Spleen (tissue), 11 donors: ENCODE measurements at regions not wholly inside any gene's neighbourhood (a gene's known extent, or its start where the extent isn't known, plus 50 kb on each side); places are given as distances from the start of the nearest gene placed in this dataset.

Experiments
- DNase-seq: peaks from one replicate; pipeline ENCODE4 v3.0.0-alpha.2; 2020
- H3K27ac ChIP-seq, 8 donors: fragments of 200-600 bp; sonication (generic) in 7 of 8; 1 replicate in 4 of 8; 2 replicates in 4 of 8; pipeline versions ENCODE4 v1.5.0 to v1.8.0; 2016 to 2021; ENCODE audit warnings: inconsistent platforms in 4 of 8, mild to moderate bottlenecking in 4 of 8, moderate library complexity in 1 of 8
- H3K27me3 ChIP-seq, 7 donors: fragments of 200-600 bp; sonication (generic) in 6 of 7; replicated peaks in 1 of 7; 1 replicate in 4 of 7; 2 replicates in 3 of 7; pipeline versions ENCODE4 v1.5.0 to v1.8.0; 2016 to 2021; ENCODE audit warnings: inconsistent platforms in 3 of 7, mild to moderate bottlenecking in 1 of 7
- H3K36me3 ChIP-seq, 6 donors: fragments of 200-600 bp; sonication (generic) in 5 of 6; 1 replicate in 4 of 6; 2 replicates in 2 of 6; pipeline versions ENCODE4 v1.5.0 to v1.8.0; 2016 to 2021; ENCODE audit warnings: inconsistent platforms in 2 of 6
- H3K4me1 ChIP-seq, 6 donors: fragments of 200-600 bp; sonication (generic) in 5 of 6; 1 replicate in 3 of 6; 2 replicates in 3 of 6; pipeline versions ENCODE4 v1.5.0 to v1.8.0; 2016 to 2021; ENCODE audit warnings: inconsistent platforms in 3 of 6
- H3K4me3 ChIP-seq, 8 donors: fragments of 200-600 bp; sonication (generic) in 7 of 8; 1 replicate in 4 of 8; 2 replicates in 4 of 8; pipeline versions ENCODE4 v1.5.0 to v1.8.0; 2016 to 2021; ENCODE audit warnings: inconsistent platforms in 4 of 8, mild to moderate bottlenecking in 4 of 8, moderate library complexity in 2 of 8
- H3K9me3 ChIP-seq, 8 donors: fragments of 200-600 bp; sonication (generic) in 7 of 8; 1 replicate in 4 of 8; 2 replicates in 4 of 8; pipeline versions ENCODE4 v1.5.0 to v1.8.0; 2016 to 2021; ENCODE audit warnings: inconsistent platforms in 4 of 8
- POLR2A ChIP-seq, 3 donors: fragments of 450-650 bp; IDR thresholded peaks; one replicate each; pipeline ENCODE4 v1.5.1; 2017; ENCODE audit warnings: antibody characterized with exemption in 3 of 3, mild to moderate bottlenecking in 1 of 3
- POLR2AphosphoS5 ChIP-seq, 3 donors: sonication (generic); formaldehyde crosslinking; IDR thresholded peaks; one replicate each; pipeline ENCODE4 v1.5.1; 2017; ENCODE audit warnings: antibody characterized with exemption in 3 of 3
- WGBS, 5 donors: extraction: QIAGEN DNeasy Blood & Tissue Kit in 3 of 5; methylation state at CpG; one replicate each; pipeline versions ENCODE4 v1.1.5 to v1.1.7; 2013 to 2018; 5-methylcytosine and 5-hydroxymethylcytosine counted together
- intact Hi-C: fragments of 100-400 bp; cut with DNase I; formaldehyde crosslinking; loops from one replicate; pipeline ENCODE4 v1.15.0; 2023; ENCODE audit warnings: low total_unique reads
- TF ChIP-seq, protein P1 (sequence below), 11 experiments: fragments of 200-600 bp in 7 of 11; fragments of 450-650 bp in 4 of 11; sonication (generic) in 4 of 11; IDR thresholded peaks in 8 of 11; conservative IDR thresholded peaks in 3 of 11; 1 replicate in 7 of 11; 2 replicates in 4 of 11; pipeline versions ENCODE4 v1.4.0 to v1.8.0; 2016 to 2021; ENCODE audit warnings: antibody characterized with exemption in 11 of 11, inconsistent platforms in 4 of 11, mild to moderate bottlenecking in 1 of 11
- donor health status: healthy with polysubstance abuse.
- donor health status: DM: no; HTN: no; CAD: no; lungs with moderate emphysema.
- donor health status: DM: no; HTN: no; CAD: no.
- donor health status: Bipolar disorder and iron deficiency.
- donor health status: healthy.
- donor health status: DM: no; HTN: no; CAD: no.
- donor health status: DM: yes; HTN: yes; CAD: no.

DNA sequence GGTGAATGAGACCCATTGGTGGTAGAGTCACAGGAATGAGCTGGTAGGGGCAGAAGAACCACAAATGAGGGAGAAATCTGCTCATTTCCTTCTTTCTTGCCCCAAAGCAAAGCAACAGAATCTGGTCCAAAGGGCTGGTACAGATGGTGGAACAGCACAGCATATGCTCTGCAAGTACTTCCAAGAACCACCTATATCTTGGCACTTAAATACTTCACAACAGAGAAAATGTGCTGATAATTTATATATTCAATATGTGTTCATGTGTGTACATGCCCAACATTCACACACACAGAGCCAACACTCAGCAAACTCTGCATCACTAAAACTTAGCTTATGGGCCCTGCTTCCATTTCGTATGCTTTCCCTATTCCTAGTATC, 884.4 kb upstream of the KLHL29 start:
- Histone ChIP-seq H3K4me1 (no peaks in the 10 kb centered on the region), H3K27ac (peak overlapping the region in 5 of 8 donors; percentile 57 to 69 (median 64)), H3K9me3 (peaks cover 0 to 16% (median 0%) of the 10 kb centered on the region in 8 donors), H3K4me3 (no peak overlapping the region), H3K36me3 (no peaks in the 10 kb centered on the region), H3K27me3 (no peaks in the 10 kb centered on the region)
- 64 to 79% (median 69%) methylated on average over 1 of the region's 1 CpG for WGBS, 5 donors
- no peak for DNase-seq
- TF ChIP-seq, protein P1, sequence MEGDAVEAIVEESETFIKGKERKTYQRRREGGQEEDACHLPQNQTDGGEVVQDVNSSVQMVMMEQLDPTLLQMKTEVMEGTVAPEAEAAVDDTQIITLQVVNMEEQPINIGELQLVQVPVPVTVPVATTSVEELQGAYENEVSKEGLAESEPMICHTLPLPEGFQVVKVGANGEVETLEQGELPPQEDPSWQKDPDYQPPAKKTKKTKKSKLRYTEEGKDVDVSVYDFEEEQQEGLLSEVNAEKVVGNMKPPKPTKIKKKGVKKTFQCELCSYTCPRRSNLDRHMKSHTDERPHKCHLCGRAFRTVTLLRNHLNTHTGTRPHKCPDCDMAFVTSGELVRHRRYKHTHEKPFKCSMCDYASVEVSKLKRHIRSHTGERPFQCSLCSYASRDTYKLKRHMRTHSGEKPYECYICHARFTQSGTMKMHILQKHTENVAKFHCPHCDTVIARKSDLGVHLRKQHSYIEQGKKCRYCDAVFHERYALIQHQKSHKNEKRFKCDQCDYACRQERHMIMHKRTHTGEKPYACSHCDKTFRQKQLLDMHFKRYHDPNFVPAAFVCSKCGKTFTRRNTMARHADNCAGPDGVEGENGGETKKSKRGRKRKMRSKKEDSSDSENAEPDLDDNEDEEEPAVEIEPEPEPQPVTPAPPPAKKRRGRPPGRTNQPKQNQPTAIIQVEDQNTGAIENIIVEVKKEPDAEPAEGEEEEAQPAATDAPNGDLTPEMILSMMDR (IDR thresholded peaks at IDR 0.05 in 8 of 11, conservative IDR thresholded peaks at IDR 0.05 in 3 of 11): no peak
- TF ChIP-seq POLR2A (IDR thresholded peaks at IDR 0.05) (no peak), POLR2AphosphoS5 (IDR thresholded peaks at IDR 0.05) (no peak)
- intact Hi-C loops: no loop called here

DNA sequence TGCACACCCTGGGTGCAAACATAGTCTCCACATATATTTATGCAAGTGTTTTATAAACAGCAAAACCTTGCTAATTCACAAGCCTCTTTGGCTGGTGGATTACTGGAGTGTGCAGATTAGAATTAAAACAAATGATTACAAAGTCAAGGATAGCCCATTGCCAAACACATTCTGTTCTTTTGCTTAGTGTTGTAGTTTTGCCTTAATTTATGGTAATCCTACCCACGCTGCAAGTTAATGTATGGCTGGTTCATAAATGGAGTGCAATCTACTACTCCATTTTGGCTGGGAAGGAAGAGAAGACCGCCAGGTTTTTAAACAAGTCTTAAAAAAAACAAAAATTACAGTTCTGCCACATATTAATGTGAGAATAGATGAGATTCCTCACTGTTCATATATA, 883.1 kb upstream of the KLHL29 start:
- DNase-seq: no peak
- no peak overlapping the region for H3K27ac ChIP-seq
- no peaks in the 10 kb centered on the region for H3K27me3 ChIP-seq
- no peaks in the 10 kb centered on the region for H3K36me3 ChIP-seq
- TF ChIP-seq, protein P1 (IDR thresholded peaks at IDR 0.05 in 8 of 11, conservative IDR thresholded peaks at IDR 0.05 in 3 of 11): no peak
- TF ChIP-seq POLR2A (IDR thresholded peaks at IDR 0.05) (no peak), POLR2AphosphoS5 (IDR thresholded peaks at IDR 0.05) (no peak)
- intact Hi-C loops: no loop called here
- WGBS, 5 donors: 59 to 78% (median 69%) methylated on average over 2 of the region's 2 CpGs
- no peak overlapping the region for H3K4me3 ChIP-seq
- H3K9me3 ChIP-seq: peaks cover 0 to 16% (median 0%) of the 10 kb centered on the region in 8 donors
- no peaks in the 10 kb centered on the region for H3K4me1 ChIP-seq

DNA sequence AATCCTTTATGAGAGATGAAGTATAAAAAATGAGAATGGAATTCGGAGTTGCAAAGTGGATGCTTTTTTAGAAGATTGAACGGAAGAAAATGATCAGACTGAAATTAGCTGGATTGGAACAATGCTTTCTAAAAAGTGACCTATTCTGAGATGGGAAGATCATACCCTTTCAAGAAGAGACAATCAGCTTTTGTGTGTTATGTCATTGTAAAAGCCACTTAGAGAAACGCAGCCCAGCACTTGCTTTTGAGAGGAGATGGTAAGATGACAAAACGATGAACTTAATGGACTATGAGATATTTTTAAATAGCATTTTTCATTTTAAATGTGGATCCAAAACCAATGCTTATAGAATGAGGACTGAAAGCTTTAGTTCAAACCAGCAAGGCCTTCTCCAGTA, 871.4 kb upstream of the KLHL29 start:
- H3K36me3 ChIP-seq: no peaks in the 10 kb centered on the region
- DNase-seq: no peak
- intact Hi-C loops: no loop called here
- TF ChIP-seq POLR2AphosphoS5 (IDR thresholded peaks at IDR 0.05): no peak
- TF ChIP-seq, protein P1 (IDR thresholded peaks at IDR 0.05 in 8 of 11, conservative IDR thresholded peaks at IDR 0.05 in 3 of 11): no peak
- H3K27ac ChIP-seq: no peak overlapping the region
- no peaks in the 10 kb centered on the region for H3K27me3 ChIP-seq
- no peaks in the 10 kb centered on the region for H3K4me1 ChIP-seq
- H3K9me3 ChIP-seq: no peaks in the 10 kb centered on the region
- 60 to 83% (median 73%) methylated on average over 4 of the region's 4 CpGs for WGBS, 5 donors
- H3K4me3 ChIP-seq: no peak overlapping the region

DNA sequence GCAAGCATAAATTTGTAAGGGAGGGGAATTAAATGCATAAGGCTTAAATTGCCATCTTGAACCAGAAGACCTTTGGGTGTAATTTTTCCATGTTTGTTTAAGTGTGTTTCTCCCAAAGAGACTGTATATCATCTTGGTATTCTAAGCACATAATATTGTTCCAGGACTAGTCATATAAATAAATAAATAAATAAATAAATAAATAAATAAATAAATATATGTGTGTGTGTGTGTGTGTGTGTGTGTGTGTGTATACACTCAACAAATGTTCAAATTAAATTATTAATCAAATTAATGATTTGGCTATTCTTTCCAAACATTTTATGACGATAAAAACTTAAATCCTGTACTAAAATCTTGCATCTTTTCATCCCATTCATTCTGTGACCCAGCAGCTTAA, 867.8 kb upstream of the KLHL29 start:
- no peak for TF ChIP-seq POLR2A (IDR thresholded peaks at IDR 0.05)
- no peak for TF ChIP-seq POLR2AphosphoS5 (IDR thresholded peaks at IDR 0.05)
- TF ChIP-seq, protein P1 (IDR thresholded peaks at IDR 0.05 in 8 of 11, conservative IDR thresholded peaks at IDR 0.05 in 3 of 11): no peak
- no peaks in the 10 kb centered on the region for H3K36me3 ChIP-seq
- no peak overlapping the region for H3K27ac ChIP-seq
- intact Hi-C loops: no loop called here
- WGBS, 5 donors: 0 to 90% (median 33%) methylated on average over 1 of the region's 1 CpG
- no peak overlapping the region for H3K4me3 ChIP-seq
- no peak for DNase-seq
- no peaks in the 10 kb centered on the region for H3K27me3 ChIP-seq
- no peaks in the 10 kb centered on the region for H3K4me1 ChIP-seq
- H3K9me3 ChIP-seq: no peaks in the 10 kb centered on the region
